Astrocyte of the cerebellum (primary cell): ENCODE measurements at regions not wholly inside any gene's neighbourhood (a gene's known extent, or its start where the extent isn't known, plus 50 kb on each side); places are given as distances from the start of the nearest gene placed in this dataset.

Experiments
- DNase-seq: peaks from one replicate; pipeline ENCODE4 v3.0.0-alpha.2; 2011; ENCODE audit warnings: low read depth
- H3K4me3 ChIP-seq: 2 replicates; pipeline ENCODE4 v1.5.1; 2011; ENCODE audit warnings: mild to moderate bottlenecking, low read depth, low read length, moderate library complexity
- CTCF ChIP-seq: IDR thresholded peaks from 2 replicates; pipeline ENCODE4 v1.5.1; 2012; ENCODE audit warnings: low read length, low read depth, moderate library complexity, mild to moderate bottlenecking; ENCODE audit errors: missing control alignments
- in situ Hi-C: cut with HindIII; loops from 2 replicates; pipeline ENCODE4 v1.10.0; 2017; ENCODE audit warnings: low sequenced_read_pairs

- H3K4me3 ChIP-seq, result no peak overlapping the region
- TF ChIP-seq CTCF, result no peak
- in situ Hi-C loops, result no loop called here
- DNase-seq, result no peak
Measured at GRCh38 chr12:115763982-115764621, 513.4 kb downstream of the MED13L start.

GRCh38 chr12:115763376-115763775, 514.1 kb downstream of the MED13L start:
- no peak for TF ChIP-seq CTCF
- H3K4me3 ChIP-seq, result no peak overlapping the region
- in situ Hi-C loops, result no loop called here
- DNase-seq, result no peak

GRCh38 chr12:115762936-115763335, 514.6 kb downstream of the MED13L start:
- no peak for DNase-seq
- no peak for TF ChIP-seq CTCF
- H3K4me3 ChIP-seq, result no peak overlapping the region
- in situ Hi-C loops, result no loop called here

GRCh38 chr12:115761784-115762183, 515.7 kb downstream of the MED13L start:
- in situ Hi-C loops, result no loop called here
- no peak for TF ChIP-seq CTCF
- no peak overlapping the region for H3K4me3 ChIP-seq
- no peak for DNase-seq

GRCh38 chr12:115760231-115760630, 517.3 kb downstream of the MED13L start:
- DNase-seq, result no peak
- in situ Hi-C loops, result no loop called here
- TF ChIP-seq CTCF, result no peak

GRCh38 chr12:115758877-115759620, 518.4 kb downstream of the MED13L start:
- no peak overlapping the region for H3K4me3 ChIP-seq
- DNase-seq, result no peak
- in situ Hi-C loops, result no loop called here
- TF ChIP-seq CTCF, result no peak

More at GRCh38 chr12:115760231-115760630, 517.3 kb downstream of the MED13L start:
- no peak overlapping the region for H3K4me3 ChIP-seq
